HepG2 (cell line): ENCODE measurements at regions not wholly inside any gene's neighbourhood (a gene's known extent, or its start where the extent isn't known, plus 50 kb on each side); places are given as distances from the start of the nearest gene placed in this dataset.

Experiments
- ATAC-seq: fragments of 200-7000 bp; cut with Tn5 transposase; 3 replicates; pipeline ENCODE4 v1.9.1; 2020; ENCODE audit warnings: mild to moderate bottlenecking, moderate library complexity
- BruUV-seq: library from RNA; stranded (reverse); fragments of 400-500 nt; replicated peaks from 2 replicates; lab custom pipeline; 2021; lab: Mats Ljungman, UMichigan
- CTCF ChIA-PET: fragments of 300-600 bp; formaldehyde crosslinking; extraction: SDS; loops from one replicate; lab custom pipeline; 2021; ENCODE audit warnings: low total read pairs, inconsistent platforms, low intra/inter-chr PET ratio; lab: Yijun Ruan, JAX
- POLR2A ChIA-PET: fragments of 350-600 bp; sonication (Branson Sonifier 250); formaldehyde crosslinking; loops from one replicate; lab custom pipeline; 2020; ENCODE audit warnings: antibody characterized with exemption, inconsistent platforms; lab: Yijun Ruan, JAX
- DNase-seq: peaks from one replicate; pipeline ENCODE4 v3.0.0-alpha.2; 2015; ENCODE audit warnings: low spot score
- FAIRE-seq: peaks from 3 replicates; lab custom pipeline; 2011; peaks lifted over from hg19 to GRCh38; lab: Jason Lieb, UNC
- H2AFZ ChIP-seq: one replicate; pipeline ENCODE4 v1.6.1; 2011; ENCODE audit warnings: low read length, inconsistent platforms
- H3K27ac ChIP-seq: fragments of 300-600 bp; 3 replicates; pipeline ENCODE4 v1.8.0; 2011; ENCODE audit warnings: mixed run types, mild to moderate bottlenecking, mixed read lengths, low read length, inconsistent platforms; ENCODE audit not compliant: insufficient read depth; ENCODE audit errors: extremely low read length
- H3K27me3 ChIP-seq, 2 experiments: fragments of 200-600 bp in 1 of 2; 2 replicates in 1 of 2; 3 replicates in 1 of 2; pipeline versions ENCODE4 v1.6.0 to v1.8.0; 2011; ENCODE audit warnings: low read length in 2 of 2, mild to moderate bottlenecking in 2 of 2, moderate library complexity in 2 of 2, inconsistent platforms in 1 of 2; ENCODE audit not compliant: insufficient read depth in 2 of 2, control insufficient read depth in 1 of 2
- H3K36me3 ChIP-seq, 2 experiments: fragments of 200-600 bp in 1 of 2; replicated peaks in 1 of 2; 2 replicates in 1 of 2; 3 replicates in 1 of 2; pipeline versions ENCODE4 v1.5.1 to v1.8.0; 2011; ENCODE audit warnings: low read length in 2 of 2, inconsistent platforms in 1 of 2; ENCODE audit not compliant: insufficient read depth in 2 of 2, control insufficient read depth in 1 of 2
- H3K4me1 ChIP-seq: 2 replicates; pipeline ENCODE4 v1.5.1; 2012; ENCODE audit warnings: low read length, inconsistent platforms; ENCODE audit not compliant: insufficient read depth
- H3K4me2 ChIP-seq: 2 replicates; pipeline ENCODE4 v1.6.0; 2011; ENCODE audit warnings: low read depth, low read length, inconsistent platforms
- H3K4me3 ChIP-seq, 3 experiments: fragments of 200-600 bp in 1 of 3; sonication (generic), shearing (Covaris generic) in 1 of 3; replicated peaks in 1 of 3; 2 replicates each; pipeline ENCODE4 v1.5.1; 2011 to 2016; ENCODE audit warnings: low read length in 3 of 3, inconsistent platforms in 2 of 3, low read depth in 2 of 3, mild to moderate bottlenecking in 2 of 3, control low read depth in 1 of 3, mixed read lengths in 1 of 3; ENCODE audit not compliant: insufficient read depth in 1 of 3
- H3K79me2 ChIP-seq: one replicate; pipeline ENCODE4 v1.6.1; 2011; ENCODE audit warnings: low read length, inconsistent platforms; ENCODE audit not compliant: insufficient read depth
- H3K9ac ChIP-seq: 2 replicates; pipeline ENCODE4 v1.6.0; 2011; ENCODE audit warnings: mild to moderate bottlenecking, low read depth, low read length, inconsistent platforms; ENCODE audit not compliant: insufficient read depth
- H3K9me3 ChIP-seq: 2 replicates; pipeline ENCODE4 v1.5.1; 2012; ENCODE audit warnings: mild to moderate bottlenecking, low read length
- H4K20me1 ChIP-seq: 2 replicates; pipeline ENCODE4 v1.6.0; 2011; ENCODE audit warnings: inconsistent platforms, mild to moderate bottlenecking, low read length, moderate library complexity; ENCODE audit not compliant: insufficient read depth
- ARID2 ChIP-seq: sonication (generic); formaldehyde crosslinking; IDR thresholded peaks from 2 replicates; pipeline ENCODE4 v1.8.1; 2022; ENCODE audit warnings: mild to moderate bottlenecking, missing genetic modification reagents, borderline replicate concordance
- KLF15 ChIP-seq: sonication (generic); formaldehyde crosslinking; IDR thresholded peaks from 2 replicates; pipeline ENCODE4 v1.8.1; 2023; ENCODE audit warnings: borderline replicate concordance, mild to moderate bottlenecking, inconsistent platforms, missing genetic modification reagents, mixed read lengths
- MLLT10 ChIP-seq: sonication (generic); formaldehyde crosslinking; IDR thresholded peaks from 2 replicates; pipeline ENCODE4 v1.4.0; 2020; ENCODE audit warnings: missing genetic modification reagents
- RFX1 ChIP-seq: fragments of 450-650 bp; IDR thresholded peaks from 2 replicates; pipeline ENCODE4 v1.6.1; 2017
- ZFP37 ChIP-seq: sonication (generic); formaldehyde crosslinking; IDR thresholded peaks from 2 replicates; pipeline ENCODE4 v1.4.0; 2020; ENCODE audit warnings: missing genetic modification reagents, borderline replicate concordance
- ZNF430 ChIP-seq: sonication (generic); formaldehyde crosslinking; IDR thresholded peaks from 2 replicates; pipeline ENCODE4 v1.9.0; 2021; ENCODE audit warnings: mild to moderate bottlenecking, missing genetic modification reagents
- WGBS: methylation state at CpG from one replicate; pipeline ENCODE4 v1.1.6; 2017; ENCODE audit warnings: low lambda C conversion rate; 5-methylcytosine and 5-hydroxymethylcytosine counted together
- in situ Hi-C: cut with HindIII; loops from 2 replicates; pipeline ENCODE4 v1.10.0; 2017; ENCODE audit warnings: low pct_unique_long_range_greater_than_20kb; ENCODE audit not compliant: extremely low pct_ligation_motif_present
- intact Hi-C: fragments of 100-400 bp; cut with micrococcal nuclease; formaldehyde crosslinking; loops from one replicate; pipeline ENCODE4 v1.10.0; 2022; ENCODE audit not compliant: unreplicated experiment
- TF ChIP-seq, protein P1 (sequence below): sonication (generic); formaldehyde crosslinking; IDR thresholded peaks from 2 replicates; pipeline ENCODE4 v1.4.0; 2020; ENCODE audit warnings: missing genetic modification reagents
- TF ChIP-seq, protein P2 (sequence below): sonication (generic); formaldehyde crosslinking; IDR thresholded peaks from 2 replicates; pipeline ENCODE4 v1.4.0; 2020; ENCODE audit warnings: low read depth, mild to moderate bottlenecking, missing genetic modification reagents
- TF ChIP-seq, protein P3 (sequence below): sonication (generic); formaldehyde crosslinking; IDR thresholded peaks from 2 replicates; pipeline ENCODE4 v1.4.0; 2020; ENCODE audit warnings: missing genetic modification reagents, borderline replicate concordance
- TF ChIP-seq, protein P4 (sequence below), 2 experiments: fragments of 450-650 bp in 1 of 2; sonication (generic) in 1 of 2; formaldehyde crosslinking; IDR thresholded peaks; 2 replicates each; pipeline versions ENCODE4 v1.5.0 to v1.8.0; 2020 to 2022; ENCODE audit warnings: mild to moderate bottlenecking in 1 of 2, missing genetic modification reagents in 1 of 2

DNA sequence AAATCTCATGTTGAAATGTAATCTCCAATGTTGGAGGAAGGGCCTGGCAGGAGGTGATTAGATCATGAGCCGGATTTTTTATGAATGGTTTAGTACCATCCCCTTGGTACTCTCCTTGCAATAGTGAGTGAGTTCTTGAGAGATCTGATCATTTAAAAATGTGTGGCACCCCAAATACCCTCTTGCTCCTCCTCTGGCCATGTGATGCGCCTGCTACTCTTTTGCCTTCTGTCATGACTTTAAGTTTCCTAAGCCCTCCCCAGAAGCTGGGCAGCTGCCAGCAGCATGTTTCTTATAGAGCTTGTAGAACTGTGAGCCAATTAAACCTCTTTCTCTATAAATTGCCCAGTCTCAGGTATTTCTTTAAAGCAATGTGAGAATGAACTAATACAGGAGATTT is 72.6 kb upstream of the FIGN start:
- FAIRE-seq (no peak), ATAC-seq (no peak), DNase-seq (no peak)
- Histone ChIP-seq H3K79me2 (no peaks in the 10 kb centered on the region), H3K27me3 (no peaks in the 10 kb centered on the region), H3K36me3 (no peaks in the 10 kb centered on the region), H4K20me1 (no peaks in the 10 kb centered on the region), H3K4me2 (no peak overlapping the region), H3K4me1 (no peaks in the 10 kb centered on the region), H2AFZ (no peak overlapping the region), H3K4me3 (no peak overlapping the region), H3K9ac (no peak overlapping the region), H3K9me3 (no peaks in the 10 kb centered on the region), H3K27ac (no peak overlapping the region)
- no peak for TF ChIP-seq KLF15 (CRISPR knock-in tag)
- no peak for TF ChIP-seq ARID2 (CRISPR knock-in tag)
- ChIA-PET CTCF (no interaction called here), POLR2A (no interaction called here)
- in situ Hi-C loops (no loop called here), intact Hi-C loops (no loop called here)
- WGBS, result 32% methylated on average over 2 of the region's 2 CpGs
- no TSS peak for BruUV-seq

DNA sequence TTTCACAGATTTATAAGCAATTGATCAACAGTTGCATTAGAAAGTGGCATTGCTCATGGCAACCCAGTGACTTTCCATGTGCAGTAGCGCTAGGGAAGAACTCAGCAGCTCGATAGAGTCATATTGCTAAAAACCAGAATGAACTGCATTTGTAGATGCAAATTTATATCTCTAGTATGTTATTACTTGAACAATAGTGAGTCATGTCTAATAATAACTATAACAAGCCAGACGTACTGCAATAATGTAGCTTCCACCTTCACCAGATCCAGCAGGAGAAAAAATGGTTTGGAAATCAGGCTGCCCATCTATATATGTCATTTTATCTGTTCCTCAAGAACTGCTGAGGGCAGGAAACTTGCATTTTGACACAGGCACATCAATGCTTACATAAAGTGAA is 66.5 kb upstream of the FIGN start:
- Histone ChIP-seq H3K9ac (no peak overlapping the region), H3K36me3 (no peaks in the 10 kb centered on the region), H3K79me2 (no peaks in the 10 kb centered on the region), H3K27me3 (no peaks in the 10 kb centered on the region), H4K20me1 (no peaks in the 10 kb centered on the region), H2AFZ (no peak overlapping the region), H3K4me3 (no peak overlapping the region), H3K4me2 (no peak overlapping the region), H3K27ac (no peak overlapping the region), H3K9me3 (no peaks in the 10 kb centered on the region), H3K4me1 (no peaks in the 10 kb centered on the region)
- intact Hi-C loops, result no loop called here
- ChIA-PET CTCF (no interaction called here), POLR2A (no interaction called here)
- in situ Hi-C loops, result no loop called here
- FAIRE-seq (no peak), ATAC-seq (no peak), DNase-seq (no peak)
- no TSS peak for BruUV-seq
- WGBS, result 32% methylated on average over 3 of the region's 3 CpGs
- TF ChIP-seq, protein P1, sequence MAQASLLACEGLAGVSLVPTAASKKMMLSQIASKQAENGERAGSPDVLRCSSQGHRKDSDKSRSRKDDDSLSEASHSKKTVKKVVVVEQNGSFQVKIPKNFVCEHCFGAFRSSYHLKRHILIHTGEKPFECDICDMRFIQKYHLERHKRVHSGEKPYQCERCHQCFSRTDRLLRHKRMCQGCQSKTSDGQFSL (CRISPR knock-in tag), result no peak
- TF ChIP-seq RFX1, result no peak
- TF ChIP-seq ZNF430 (CRISPR knock-in tag), result no peak
- TF ChIP-seq, protein P2, sequence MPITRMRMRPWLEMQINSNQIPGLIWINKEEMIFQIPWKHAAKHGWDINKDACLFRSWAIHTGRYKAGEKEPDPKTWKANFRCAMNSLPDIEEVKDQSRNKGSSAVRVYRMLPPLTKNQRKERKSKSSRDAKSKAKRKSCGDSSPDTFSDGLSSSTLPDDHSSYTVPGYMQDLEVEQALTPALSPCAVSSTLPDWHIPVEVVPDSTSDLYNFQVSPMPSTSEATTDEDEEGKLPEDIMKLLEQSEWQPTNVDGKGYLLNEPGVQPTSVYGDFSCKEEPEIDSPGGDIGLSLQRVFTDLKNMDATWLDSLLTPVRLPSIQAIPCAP (CRISPR knock-in tag), result no peak
- no peak for TF ChIP-seq MLLT10 (CRISPR knock-in tag)
- TF ChIP-seq, protein P3, sequence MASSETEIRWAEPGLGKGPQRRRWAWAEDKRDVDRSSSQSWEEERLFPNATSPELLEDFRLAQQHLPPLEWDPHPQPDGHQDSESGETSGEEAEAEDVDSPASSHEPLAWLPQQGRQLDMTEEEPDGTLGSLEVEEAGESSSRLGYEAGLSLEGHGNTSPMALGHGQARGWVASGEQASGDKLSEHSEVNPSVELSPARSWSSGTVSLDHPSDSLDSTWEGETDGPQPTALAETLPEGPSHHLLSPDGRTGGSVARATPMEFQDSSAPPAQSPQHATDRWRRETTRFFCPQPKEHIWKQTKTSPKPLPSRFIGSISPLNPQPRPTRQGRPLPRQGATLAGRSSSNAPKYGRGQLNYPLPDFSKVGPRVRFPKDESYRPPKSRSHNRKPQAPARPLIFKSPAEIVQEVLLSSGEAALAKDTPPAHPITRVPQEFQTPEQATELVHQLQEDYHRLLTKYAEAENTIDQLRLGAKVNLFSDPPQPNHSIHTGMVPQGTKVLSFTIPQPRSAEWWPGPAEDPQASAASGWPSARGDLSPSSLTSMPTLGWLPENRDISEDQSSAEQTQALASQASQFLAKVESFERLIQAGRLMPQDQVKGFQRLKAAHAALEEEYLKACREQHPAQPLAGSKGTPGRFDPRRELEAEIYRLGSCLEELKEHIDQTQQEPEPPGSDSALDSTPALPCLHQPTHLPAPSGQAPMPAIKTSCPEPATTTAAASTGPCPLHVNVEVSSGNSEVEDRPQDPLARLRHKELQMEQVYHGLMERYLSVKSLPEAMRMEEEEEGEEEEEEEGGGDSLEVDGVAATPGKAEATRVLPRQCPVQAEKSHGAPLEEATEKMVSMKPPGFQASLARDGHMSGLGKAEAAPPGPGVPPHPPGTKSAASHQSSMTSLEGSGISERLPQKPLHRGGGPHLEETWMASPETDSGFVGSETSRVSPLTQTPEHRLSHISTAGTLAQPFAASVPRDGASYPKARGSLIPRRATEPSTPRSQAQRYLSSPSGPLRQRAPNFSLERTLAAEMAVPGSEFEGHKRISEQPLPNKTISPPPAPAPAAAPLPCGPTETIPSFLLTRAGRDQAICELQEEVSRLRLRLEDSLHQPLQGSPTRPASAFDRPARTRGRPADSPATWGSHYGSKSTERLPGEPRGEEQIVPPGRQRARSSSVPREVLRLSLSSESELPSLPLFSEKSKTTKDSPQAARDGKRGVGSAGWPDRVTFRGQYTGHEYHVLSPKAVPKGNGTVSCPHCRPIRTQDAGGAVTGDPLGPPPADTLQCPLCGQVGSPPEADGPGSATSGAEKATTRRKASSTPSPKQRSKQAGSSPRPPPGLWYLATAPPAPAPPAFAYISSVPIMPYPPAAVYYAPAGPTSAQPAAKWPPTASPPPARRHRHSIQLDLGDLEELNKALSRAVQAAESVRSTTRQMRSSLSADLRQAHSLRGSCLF (CRISPR knock-in tag), result no peak
- no peak for TF ChIP-seq ZFP37 (CRISPR knock-in tag)
- TF ChIP-seq, protein P4, sequence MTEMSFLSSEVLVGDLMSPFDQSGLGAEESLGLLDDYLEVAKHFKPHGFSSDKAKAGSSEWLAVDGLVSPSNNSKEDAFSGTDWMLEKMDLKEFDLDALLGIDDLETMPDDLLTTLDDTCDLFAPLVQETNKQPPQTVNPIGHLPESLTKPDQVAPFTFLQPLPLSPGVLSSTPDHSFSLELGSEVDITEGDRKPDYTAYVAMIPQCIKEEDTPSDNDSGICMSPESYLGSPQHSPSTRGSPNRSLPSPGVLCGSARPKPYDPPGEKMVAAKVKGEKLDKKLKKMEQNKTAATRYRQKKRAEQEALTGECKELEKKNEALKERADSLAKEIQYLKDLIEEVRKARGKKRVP (CRISPR knock-in tag; IDR thresholded peaks at IDR 0.05), result no peak
